ENCODE measurements at regions not wholly inside any gene's neighbourhood (a gene's known extent, or its start where the extent isn't known, plus 50 kb on each side); places are given as distances from the start of the nearest gene placed in this dataset.

DNA sequence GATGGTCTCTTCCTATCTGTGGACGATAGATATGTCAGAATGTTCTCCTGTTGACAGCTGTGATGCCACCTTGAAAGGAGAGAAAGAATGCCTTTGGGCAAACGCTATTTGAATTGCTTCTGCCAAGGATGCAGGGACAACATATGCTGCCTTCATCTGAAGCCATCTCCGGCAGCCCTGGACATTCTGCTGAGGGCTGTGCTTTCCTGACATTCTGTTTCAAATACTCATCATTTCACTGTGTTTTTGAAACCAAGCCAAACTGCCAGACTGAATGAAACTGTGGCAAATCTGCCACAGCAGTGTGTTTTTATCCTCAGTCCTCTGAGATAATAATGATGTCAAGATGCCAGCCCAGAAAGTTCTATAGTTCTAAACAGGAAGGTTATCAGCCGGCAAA is 85.8 kb upstream of the BCAT1 start:
- DNase-seq (ENCODE audit: low read depth in 2 of 2): no peak
- no peak overlapping the region for H3K4me3 ChIP-seq (replicated peaks in 1 of 2; ENCODE audit: low read depth in 2 of 2, low read length in 2 of 2)
- TF ChIP-seq, protein P1, sequence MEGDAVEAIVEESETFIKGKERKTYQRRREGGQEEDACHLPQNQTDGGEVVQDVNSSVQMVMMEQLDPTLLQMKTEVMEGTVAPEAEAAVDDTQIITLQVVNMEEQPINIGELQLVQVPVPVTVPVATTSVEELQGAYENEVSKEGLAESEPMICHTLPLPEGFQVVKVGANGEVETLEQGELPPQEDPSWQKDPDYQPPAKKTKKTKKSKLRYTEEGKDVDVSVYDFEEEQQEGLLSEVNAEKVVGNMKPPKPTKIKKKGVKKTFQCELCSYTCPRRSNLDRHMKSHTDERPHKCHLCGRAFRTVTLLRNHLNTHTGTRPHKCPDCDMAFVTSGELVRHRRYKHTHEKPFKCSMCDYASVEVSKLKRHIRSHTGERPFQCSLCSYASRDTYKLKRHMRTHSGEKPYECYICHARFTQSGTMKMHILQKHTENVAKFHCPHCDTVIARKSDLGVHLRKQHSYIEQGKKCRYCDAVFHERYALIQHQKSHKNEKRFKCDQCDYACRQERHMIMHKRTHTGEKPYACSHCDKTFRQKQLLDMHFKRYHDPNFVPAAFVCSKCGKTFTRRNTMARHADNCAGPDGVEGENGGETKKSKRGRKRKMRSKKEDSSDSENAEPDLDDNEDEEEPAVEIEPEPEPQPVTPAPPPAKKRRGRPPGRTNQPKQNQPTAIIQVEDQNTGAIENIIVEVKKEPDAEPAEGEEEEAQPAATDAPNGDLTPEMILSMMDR (IDR thresholded peaks at IDR 0.05; ENCODE audit: low read depth, low read length): no peak

DNA sequence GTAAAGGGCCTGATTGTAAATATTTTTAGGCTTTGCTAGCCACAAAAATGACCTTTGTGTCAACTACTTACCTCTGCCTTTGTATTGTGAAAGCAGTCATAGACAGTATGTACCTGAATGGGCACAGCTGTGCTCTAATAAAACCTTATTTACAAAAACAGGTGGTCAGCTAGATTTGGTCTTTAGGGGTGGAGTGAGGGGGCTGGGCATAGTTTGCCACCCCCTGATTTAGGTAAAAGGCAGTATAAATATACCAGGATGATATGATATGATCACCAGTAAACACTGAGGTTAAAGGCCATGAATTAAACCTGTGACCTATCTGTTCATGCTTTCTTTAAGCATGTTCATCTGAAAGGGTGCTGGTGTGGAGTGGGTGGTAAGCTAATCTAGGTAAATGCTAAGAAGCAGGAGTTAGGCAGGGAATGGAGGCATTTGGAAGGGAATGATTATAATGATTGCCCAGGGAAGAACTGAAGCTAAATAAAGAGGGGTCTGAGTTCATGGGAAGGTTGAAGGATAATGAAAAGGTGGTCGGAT is 77.1 kb upstream of the BCAT1 start:
- no peak for DNase-seq (ENCODE audit: low read depth in 2 of 2)
- no peak overlapping the region for H3K4me3 ChIP-seq (replicated peaks in 1 of 2; ENCODE audit: low read depth in 2 of 2, low read length in 2 of 2)
- TF ChIP-seq, protein P1 (IDR thresholded peaks at IDR 0.05; ENCODE audit: low read depth, low read length): no peak

DNA sequence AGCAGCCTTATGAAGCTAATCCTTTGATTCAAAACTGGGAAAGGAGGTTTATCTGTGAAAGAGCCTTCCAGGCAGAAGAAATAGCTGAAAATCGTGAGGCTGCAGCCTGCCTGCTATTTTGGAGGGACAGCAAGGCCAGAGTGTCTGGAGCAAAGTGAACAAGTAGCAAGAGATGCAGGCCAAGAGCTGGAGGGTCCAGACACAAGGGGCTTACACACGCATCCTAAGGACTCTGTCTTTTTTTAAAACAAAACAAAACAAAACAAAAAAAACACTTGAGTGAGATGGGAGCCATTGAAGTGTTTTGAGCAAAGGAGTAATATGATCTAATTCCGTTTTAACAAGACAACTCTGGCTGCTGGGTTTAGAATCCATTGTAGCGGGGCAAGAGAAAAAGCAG is 76.4 kb upstream of the BCAT1 start:
- H3K4me3 ChIP-seq (replicated peaks in 1 of 2; ENCODE audit: low read depth in 2 of 2, low read length in 2 of 2): no peak overlapping the region
- TF ChIP-seq, protein P1 (IDR thresholded peaks at IDR 0.05; ENCODE audit: low read depth, low read length): no peak
- no peak for DNase-seq (ENCODE audit: low read depth in 2 of 2)

DNA sequence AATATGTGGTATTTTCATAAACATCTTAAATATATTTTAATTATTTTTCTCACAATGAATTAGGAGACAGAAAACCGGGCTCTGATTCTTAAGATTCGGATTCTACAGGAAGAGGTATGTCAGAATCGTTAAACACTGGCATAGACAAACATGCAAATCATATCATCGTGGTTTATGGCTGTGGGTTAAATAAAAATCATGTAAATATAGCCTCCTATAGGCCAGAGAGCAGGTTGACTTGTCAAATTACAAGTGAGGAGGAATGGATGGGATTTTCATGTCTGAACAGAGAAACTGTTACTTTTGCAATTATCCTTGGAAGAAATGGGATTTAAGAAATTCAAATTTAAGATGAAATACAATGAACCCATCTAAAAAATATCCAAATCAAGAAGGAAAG is 74.9 kb upstream of the BCAT1 start:
- no peak for DNase-seq (ENCODE audit: low read depth in 2 of 2)
- TF ChIP-seq, protein P1 (IDR thresholded peaks at IDR 0.05; ENCODE audit: low read depth, low read length): no peak
- no peak overlapping the region for H3K4me3 ChIP-seq (replicated peaks in 1 of 2; ENCODE audit: low read depth in 2 of 2, low read length in 2 of 2)

DNA sequence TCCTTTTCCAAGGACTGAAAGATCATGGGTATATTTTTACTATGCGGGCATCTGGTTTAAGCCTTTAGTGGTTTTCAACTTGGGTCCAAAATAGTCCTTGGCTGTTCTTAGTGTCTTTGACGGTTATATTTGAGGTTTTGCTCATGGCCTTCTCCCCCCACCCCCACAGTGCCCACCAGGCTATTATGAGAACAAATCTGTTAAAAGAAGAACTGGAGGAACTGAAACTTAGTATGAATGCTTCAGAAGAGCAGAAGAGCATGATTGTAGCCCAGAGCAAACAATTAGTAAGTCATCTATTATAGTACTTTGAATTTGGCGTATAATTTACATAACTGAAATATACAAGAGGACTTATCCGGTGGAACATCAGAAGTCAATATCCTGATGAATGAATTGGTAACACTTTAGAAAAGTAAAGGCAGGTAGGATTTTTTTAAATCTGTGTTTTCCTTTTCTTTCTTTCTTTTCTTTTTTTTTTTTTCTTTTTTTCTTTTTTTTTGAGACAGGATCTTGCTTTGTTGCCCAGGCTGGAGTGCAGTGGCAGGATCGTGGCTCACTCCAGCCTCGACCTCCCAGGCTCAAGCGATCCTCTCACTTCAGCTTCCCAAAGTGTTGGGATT is 71.8 kb upstream of the BCAT1 start:
- H3K4me3 ChIP-seq (replicated peaks in 1 of 2; ENCODE audit: low read depth in 2 of 2, low read length in 2 of 2): no peak overlapping the region
- no peak for DNase-seq (ENCODE audit: low read depth in 2 of 2)
- TF ChIP-seq, protein P1 (IDR thresholded peaks at IDR 0.05; ENCODE audit: low read depth, low read length): no peak

DNA sequence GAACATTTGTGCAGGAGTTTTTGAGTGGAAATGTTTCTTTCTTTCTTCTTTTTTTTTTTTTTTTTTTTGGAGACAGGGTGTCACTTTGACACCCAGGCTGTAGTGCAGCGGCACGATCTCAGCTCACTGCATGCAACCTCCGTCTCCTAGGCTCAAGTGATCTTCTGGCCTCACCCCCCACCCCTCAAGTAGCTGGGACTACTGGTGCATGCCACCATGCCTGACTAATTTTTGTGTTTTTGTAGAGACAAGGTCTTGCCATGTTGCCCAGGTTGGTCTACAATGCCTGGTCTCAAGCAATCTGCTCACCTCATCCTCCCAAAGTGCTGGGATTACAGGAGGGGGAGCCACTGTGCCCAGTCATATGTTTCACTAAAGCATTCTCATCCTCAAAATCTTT is 69.2 kb upstream of the BCAT1 start:
- no peak for DNase-seq (ENCODE audit: low read depth in 2 of 2)
- TF ChIP-seq, protein P1 (IDR thresholded peaks at IDR 0.05; ENCODE audit: low read depth, low read length): no peak
- H3K4me3 ChIP-seq (replicated peaks in 1 of 2; ENCODE audit: low read depth in 2 of 2, low read length in 2 of 2): no peak overlapping the region

DNA sequence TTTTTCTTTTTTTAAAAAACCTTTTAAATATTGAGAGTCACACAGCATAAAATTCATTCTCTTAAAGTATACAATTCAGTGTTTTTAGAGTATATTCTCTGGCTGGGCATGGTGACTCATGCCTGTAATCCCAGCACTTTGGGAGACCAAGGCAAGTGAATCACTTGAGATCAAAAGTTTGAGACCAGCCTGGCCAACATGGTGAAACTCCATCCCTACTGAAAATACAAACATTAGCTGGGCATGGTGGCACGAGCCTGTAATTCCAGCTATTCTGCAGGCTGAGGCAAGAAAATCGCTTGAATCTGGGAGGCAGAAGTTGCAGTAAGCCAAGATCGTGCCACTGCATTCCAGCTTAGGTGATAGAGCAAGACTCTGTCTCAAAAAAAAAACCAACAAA is 68.4 kb upstream of the BCAT1 start:
- TF ChIP-seq, protein P1 (IDR thresholded peaks at IDR 0.05; ENCODE audit: low read depth, low read length): no peak
- no peak overlapping the region for H3K4me3 ChIP-seq (replicated peaks in 1 of 2; ENCODE audit: low read depth in 2 of 2, low read length in 2 of 2)
- peak in 1 of 2 donors; percentile 33 for DNase-seq (ENCODE audit: low read depth in 2 of 2)
